GM12872 (cell line): ENCODE measurements at regions not wholly inside any gene's neighbourhood (a gene's known extent, or its start where the extent isn't known, plus 50 kb on each side); places are given as distances from the start of the nearest gene placed in this dataset.

Experiments
- CTCF ChIP-seq: IDR thresholded peaks from 3 replicates; pipeline ENCODE4 v1.5.1; 2011; ENCODE audit warnings: low read depth, mild to moderate bottlenecking, low read length, moderate library complexity; ENCODE audit not compliant: insufficient read depth

- TF ChIP-seq CTCF, result no peak
These were observed 373.3 kb downstream of the ARHGEF28 start for GRCh38 chr5:73999297-73999696.

GRCh38 chr5:73998489-73998888 is 372.5 kb downstream of the ARHGEF28 start:
- TF ChIP-seq CTCF, result no peak

- no peak for TF ChIP-seq CTCF
These were observed 372.0 kb downstream of the ARHGEF28 start for GRCh38 chr5:73997960-73998359.

GRCh38 chr5:73996151-73996755 is 370.3 kb downstream of the ARHGEF28 start:
- no peak for TF ChIP-seq CTCF

- TF ChIP-seq CTCF, result no peak
These were observed 369.0 kb downstream of the ARHGEF28 start for GRCh38 chr5:73994963-73995362.
